Type B pancreatic cell (in vitro differentiated cells): ENCODE measurements at regions not wholly inside any gene's neighbourhood (a gene's known extent, or its start where the extent isn't known, plus 50 kb on each side); places are given as distances from the start of the nearest gene placed in this dataset.

Experiments
- DNase-seq: peaks from one replicate; pipeline ENCODE4 v3.0.0; 2021; ENCODE audit warnings: mixed read lengths; ENCODE audit not compliant: unreplicated experiment; ENCODE audit errors: extremely low spot score
- H3K27ac Mint-ChIP-seq: 2 replicates; pipeline ENCODE4 v1.8.0; 2021; ENCODE audit warnings: mild to moderate bottlenecking, mixed read lengths
- H3K27me3 Mint-ChIP-seq: 2 replicates; pipeline ENCODE4 v1.8.0; 2021; ENCODE audit warnings: mixed read lengths
- H3K36me3 Mint-ChIP-seq: 2 replicates; pipeline ENCODE4 v1.8.0; 2021; ENCODE audit warnings: mixed read lengths
- H3K4me1 Mint-ChIP-seq: one replicate; pipeline ENCODE4 v1.8.0; 2021; ENCODE audit warnings: mixed read lengths; ENCODE audit not compliant: unreplicated experiment
- H3K4me3 Mint-ChIP-seq: 2 replicates; pipeline ENCODE4 v1.8.0; 2021; ENCODE audit warnings: mild to moderate bottlenecking, mixed read lengths
- H3K9me3 Mint-ChIP-seq: 2 replicates; pipeline ENCODE4 v1.8.0; 2021; ENCODE audit warnings: mixed read lengths
- CTCF ChIP-seq: fragments of 200-600 bp; sonication (generic); conservative IDR thresholded peaks from 2 replicates; pipeline ENCODE4 v1.5.0; 2021; ENCODE audit warnings: antibody characterized with exemption, mild to moderate bottlenecking

GRCh38 chr2:75424936-75425619 lies 135.7 kb downstream of the EVA1A start:
- no peak overlapping the region for H3K27ac Mint-ChIP-seq
- no peaks in the 10 kb centered on the region for H3K36me3 Mint-ChIP-seq
- H3K4me1 Mint-ChIP-seq, result peaks cover 14% of the 10 kb centered on the region
- peaks cover 3% of the 10 kb centered on the region for H3K27me3 Mint-ChIP-seq
- no peak overlapping the region for H3K4me3 Mint-ChIP-seq
- H3K9me3 Mint-ChIP-seq, result no peaks in the 10 kb centered on the region
- no peak for DNase-seq
- peak; percentile 31 for TF ChIP-seq CTCF

DNA sequence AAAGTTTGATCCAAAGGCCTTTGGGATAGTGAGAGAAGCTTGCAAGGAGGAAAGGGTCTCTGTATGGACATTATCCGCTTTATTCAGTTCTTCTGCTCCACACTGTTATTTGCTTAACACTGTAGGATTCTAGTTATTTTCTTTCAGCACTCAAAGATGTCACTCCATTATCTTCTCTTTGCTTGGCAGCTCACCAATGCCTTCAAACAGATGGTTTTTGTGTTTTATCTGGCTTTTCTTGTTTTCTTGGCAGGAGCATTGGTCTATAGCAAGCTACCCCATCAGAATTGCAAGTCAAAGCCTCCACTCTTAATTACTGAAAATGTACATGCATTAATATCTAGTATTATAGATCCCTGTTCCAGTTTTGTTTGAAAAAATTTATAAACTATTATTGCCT lies 138.8 kb downstream of the EVA1A start:
- H3K4me3 Mint-ChIP-seq, result no peak overlapping the region
- H3K4me1 Mint-ChIP-seq, result peaks cover 3% of the 10 kb centered on the region
- H3K9me3 Mint-ChIP-seq, result no peaks in the 10 kb centered on the region
- TF ChIP-seq CTCF, result no peak
- H3K27ac Mint-ChIP-seq, result no peak overlapping the region
- no peaks in the 10 kb centered on the region for H3K36me3 Mint-ChIP-seq
- DNase-seq, result no peak
- peaks cover 3% of the 10 kb centered on the region for H3K27me3 Mint-ChIP-seq

- peaks cover 2% of the 10 kb centered on the region for H3K36me3 Mint-ChIP-seq
- no peak for TF ChIP-seq CTCF
Measured at GRCh38 chr2:75416420-75417342, 144.1 kb downstream of the EVA1A start.

GRCh38 chr2:75415731-75416130 lies 145.0 kb downstream of the EVA1A start:
- H3K4me3 Mint-ChIP-seq, result peak overlapping the region; percentile 76
- H3K36me3 Mint-ChIP-seq, result peaks cover 4% of the 10 kb centered on the region
- no peaks in the 10 kb centered on the region for H3K27me3 Mint-ChIP-seq
- no peaks in the 10 kb centered on the region for H3K9me3 Mint-ChIP-seq
- no peak for DNase-seq
- no peak for TF ChIP-seq CTCF
- H3K4me1 Mint-ChIP-seq, result peaks cover 17% of the 10 kb centered on the region
- no peak overlapping the region for H3K27ac Mint-ChIP-seq

More at GRCh38 chr2:75416420-75417342, 144.1 kb downstream of the EVA1A start:
- Mint-ChIP-seq H3K27me3 (peaks cover 3% of the 10 kb centered on the region), H3K4me3 (peak overlapping the region; percentile 76), H3K27ac (peak overlapping the region; percentile 61), H3K9me3 (no peaks in the 10 kb centered on the region), H3K4me1 (peaks cover 17% of the 10 kb centered on the region)
- DNase-seq, result no peak

DNA sequence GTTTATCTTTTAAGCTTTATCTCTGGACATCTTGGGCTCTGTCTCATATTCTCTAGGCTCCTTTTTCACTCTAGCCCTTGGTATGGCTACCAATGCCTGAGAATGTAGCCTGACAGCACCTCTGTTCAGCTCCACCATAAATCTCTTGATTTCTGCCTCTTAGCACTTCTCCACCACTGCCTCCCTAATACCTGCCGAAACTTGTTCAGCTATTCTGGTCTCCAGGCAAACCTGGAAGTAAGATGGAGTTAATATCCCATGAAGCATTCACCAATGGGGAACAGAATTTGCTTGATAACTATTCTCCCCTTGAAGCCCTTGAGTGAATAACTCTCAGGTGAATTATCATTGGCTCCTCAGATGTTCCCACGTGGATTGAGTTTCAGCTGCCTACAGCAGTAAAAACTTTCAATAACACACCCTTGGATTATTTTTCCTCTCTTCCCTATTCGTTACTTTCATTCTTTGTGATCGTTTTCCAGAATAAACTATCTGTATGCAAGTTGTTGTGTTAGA lies 145.6 kb downstream of the EVA1A start:
- no peaks in the 10 kb centered on the region for H3K9me3 Mint-ChIP-seq
- TF ChIP-seq CTCF, result no peak
- H3K36me3 Mint-ChIP-seq, result peaks cover 7% of the 10 kb centered on the region
- H3K4me1 Mint-ChIP-seq, result peaks cover 17% of the 10 kb centered on the region
- H3K27me3 Mint-ChIP-seq, result no peaks in the 10 kb centered on the region
- no peak for DNase-seq
- no peak overlapping the region for H3K27ac Mint-ChIP-seq
- peak overlapping the region; percentile 76 for H3K4me3 Mint-ChIP-seq
